ENCODE measurements at regions not wholly inside any gene's neighbourhood (a gene's known extent, or its start where the extent isn't known, plus 50 kb on each side); places are given as distances from the start of the nearest gene placed in this dataset.
"Not testable (repeated sequence)": the region's sequence is repeated elsewhere in the genome, so short reads cannot be mapped to it uniquely, and the experiment has no call there.

GRCh38 chr6:84635081-84635761, 129.2 kb downstream of the TBX18 start:
- 56 to 59% methylated on average over 4 of the region's 4 CpGs for WGBS, 2 donors
- intact Hi-C loops (cut with DNase I; ENCODE audit: low total_unique reads), result no loop called here
- TF ChIP-seq CTCF (IDR thresholded peaks at IDR 0.05) (no peak), POLR2A (IDR thresholded peaks at IDR 0.05) (no peak)
- DNase-seq (ENCODE audit: low spot score in 2 of 2), result no peak
- H3K4me3 ChIP-seq (ENCODE audit: low read depth, poor library complexity, severe bottlenecking), result no peak overlapping the region

DNA sequence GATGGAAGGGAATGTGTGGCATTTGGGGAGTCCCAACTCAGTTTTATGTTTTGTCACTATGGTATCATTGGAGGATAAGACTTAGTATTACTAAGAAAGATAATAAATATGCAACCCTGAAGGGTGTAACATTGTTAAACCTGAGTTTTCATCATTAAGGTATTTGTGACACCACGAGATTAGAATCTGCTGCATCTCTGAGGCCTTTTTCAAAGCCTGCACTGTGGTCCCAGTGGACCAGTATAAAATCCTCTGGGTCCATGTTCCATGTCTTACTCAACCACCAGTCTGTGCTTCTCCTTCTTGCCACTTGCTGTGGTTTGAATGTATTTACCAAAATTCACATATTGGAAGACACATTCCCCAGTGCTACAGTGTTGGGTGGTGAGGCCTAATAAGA, 130.6 kb downstream of the TBX18 start:
- no peak for DNase-seq (ENCODE audit: low spot score in 2 of 2)
- TF ChIP-seq CTCF (IDR thresholded peaks at IDR 0.05), result no peak
- no peak for TF ChIP-seq POLR2A (IDR thresholded peaks at IDR 0.05)
- no peak overlapping the region for H3K4me3 ChIP-seq (ENCODE audit: low read depth, poor library complexity, severe bottlenecking)
- intact Hi-C loops (cut with DNase I; ENCODE audit: low total_unique reads), result no loop called here
- WGBS, 2 donors, result 74 to 82% methylated on average over 1 of the region's 1 CpG

- H3K4me3 ChIP-seq (ENCODE audit: low read depth, poor library complexity, severe bottlenecking); DNase-seq (ENCODE audit: low spot score in 2 of 2); intact Hi-C loops (cut with DNase I; ENCODE audit: low total_unique reads): not testable (repeated sequence)
- WGBS, 2 donors, result 94 to 97% methylated on average over 14 of the region's 14 CpGs
Observed at GRCh38 chr6:84626527-84626926, 137.9 kb downstream of the TBX18 start.

- no peak for DNase-seq (ENCODE audit: low spot score in 2 of 2)
- intact Hi-C loops (cut with DNase I; ENCODE audit: low total_unique reads), result no loop called here
- TF ChIP-seq CTCF (IDR thresholded peaks at IDR 0.05) (no peak), POLR2A (IDR thresholded peaks at IDR 0.05) (no peak)
Observed at GRCh38 chr6:84625506-84625905, 138.9 kb downstream of the TBX18 start.

DNA sequence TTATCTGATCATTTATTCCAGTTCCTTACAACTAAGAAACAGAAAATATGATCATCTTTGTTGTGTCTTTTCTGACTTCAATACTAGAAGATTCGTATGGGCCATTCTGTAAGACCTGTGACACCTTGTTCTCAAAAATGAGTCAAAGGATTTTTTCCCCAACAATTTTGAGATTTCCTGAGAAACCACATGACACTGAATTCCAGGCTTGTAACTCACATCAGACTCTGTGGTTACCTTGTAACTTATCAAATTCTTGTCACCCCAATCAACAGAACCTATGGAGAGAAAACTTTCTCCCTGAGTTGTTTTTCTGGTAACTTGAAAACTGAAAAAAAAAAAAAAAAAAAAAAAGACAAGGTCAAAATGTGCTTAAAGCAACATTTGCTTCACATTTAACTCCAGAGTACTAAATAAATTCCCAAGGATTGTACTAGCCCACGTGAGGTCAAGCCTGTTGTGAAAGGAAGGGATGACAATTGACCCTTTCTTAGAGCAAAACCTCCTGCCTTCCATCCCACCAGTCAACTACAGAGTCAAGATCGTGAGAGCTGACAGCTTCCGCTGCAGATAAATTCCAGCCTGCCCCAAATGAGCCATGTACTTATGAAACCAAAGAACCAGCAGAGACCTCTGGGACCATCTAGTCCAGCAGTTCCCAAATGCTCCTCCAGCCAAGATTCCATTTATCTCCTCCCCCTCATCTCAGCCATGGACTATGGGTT, 140.3 kb downstream of the TBX18 start:
- no peak overlapping the region for H3K4me3 ChIP-seq (ENCODE audit: low read depth, poor library complexity, severe bottlenecking)
- no peak for DNase-seq (ENCODE audit: low spot score in 2 of 2)
- 44 to 64% methylated on average over 4 of the region's 4 CpGs for WGBS, 2 donors
- intact Hi-C loops (cut with DNase I; ENCODE audit: low total_unique reads), result no loop called here
- TF ChIP-seq CTCF (IDR thresholded peaks at IDR 0.05) (no peak), POLR2A (IDR thresholded peaks at IDR 0.05) (no peak)

More at GRCh38 chr6:84625506-84625905, 138.9 kb downstream of the TBX18 start:
- H3K4me3 ChIP-seq (ENCODE audit: low read depth, poor library complexity, severe bottlenecking), result no peak overlapping the region

- DNase-seq (ENCODE audit: low spot score in 2 of 2), result no peak
- TF ChIP-seq CTCF (IDR thresholded peaks at IDR 0.05) (no peak), POLR2A (IDR thresholded peaks at IDR 0.05) (no peak)
- intact Hi-C loops (cut with DNase I; ENCODE audit: low total_unique reads), result no loop called here
- H3K4me3 ChIP-seq (ENCODE audit: low read depth, poor library complexity, severe bottlenecking), result no peak overlapping the region
- 62 to 70% methylated on average over 6 of the region's 6 CpGs for WGBS, 2 donors
Observed at GRCh38 chr6:84618836-84619235, 145.6 kb downstream of the TBX18 start.
